Fibroblast of upper back skin (primary cell): ENCODE measurements at regions not wholly inside any gene's neighbourhood (a gene's known extent, or its start where the extent isn't known, plus 50 kb on each side); places are given as distances from the start of the nearest gene placed in this dataset.

Experiments
- DNase-seq: peaks from one replicate; pipeline ENCODE4 v3.0.0-alpha.2; 2013

- no peak for DNase-seq
Observed at GRCh38 chr5:146254223-146254622, 50.8 kb downstream of the RBM27 start.

DNA sequence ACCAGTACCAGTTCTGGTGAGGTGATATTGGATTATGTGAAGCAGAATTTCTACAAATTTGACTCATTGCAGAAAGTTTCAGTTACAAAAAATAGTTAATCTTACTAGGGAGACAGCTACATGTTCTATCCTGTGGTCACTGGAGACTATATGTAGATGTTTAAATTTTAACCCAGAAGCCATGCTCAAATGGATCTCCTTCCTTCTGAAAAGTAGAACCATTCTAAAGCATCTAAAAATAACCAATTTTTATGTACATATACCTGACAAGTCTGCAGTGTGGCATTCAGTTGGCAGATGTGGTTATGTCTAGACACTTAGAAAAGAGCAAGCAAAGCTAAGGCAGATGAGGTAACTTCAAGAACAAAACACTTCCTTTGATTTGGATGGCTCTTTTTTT, 65.5 kb upstream of the POU4F3 start:
- DNase-seq = no peak

DNA sequence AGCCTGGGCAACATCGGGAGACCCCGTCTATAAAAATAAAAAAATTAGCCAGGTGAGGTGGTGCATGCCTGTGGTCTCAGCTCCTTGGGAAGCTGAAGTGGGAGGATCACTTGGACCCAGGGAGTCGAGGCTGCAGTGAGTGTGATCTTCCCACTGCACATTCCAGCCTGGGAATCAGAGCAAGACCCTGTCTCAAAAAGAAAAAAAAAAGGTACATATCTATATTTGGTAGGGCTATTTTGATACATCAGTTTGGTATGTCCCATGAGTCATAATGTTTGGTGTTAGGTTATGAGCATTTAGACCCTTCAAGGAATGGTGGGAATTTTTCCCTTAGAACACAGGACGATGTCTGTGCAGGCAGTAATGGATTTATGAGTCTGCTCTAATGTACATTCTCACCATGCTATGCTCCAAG, 55.3 kb upstream of the POU4F3 start:
- DNase-seq = peak; percentile 98

- DNase-seq = peak; percentile 25
Observed at GRCh38 chr5:146284016-146284415, 54.6 kb upstream of the POU4F3 start.
